ENCODE measurements at regions not wholly inside any gene's neighbourhood (a gene's known extent, or its start where the extent isn't known, plus 50 kb on each side); places are given as distances from the start of the nearest gene placed in this dataset.

- TF ChIP-seq MAX (IDR thresholded peaks at IDR 0.05; ENCODE audit: low read depth) (no peak), RCOR1 (IDR thresholded peaks at IDR 0.05; ENCODE audit: low read length) (no peak), EZH2phosphoT487 (IDR thresholded peaks at IDR 0.05; ENCODE audit: borderline replicate concordance, low read depth) (no peak), TAF1 (IDR thresholded peaks at IDR 0.05; ENCODE audit: borderline replicate concordance, low read depth, low read length) (no peak), RAD21 (IDR thresholded peaks at IDR 0.05; ENCODE audit: low read length) (no peak), MEF2A (IDR thresholded peaks at IDR 0.05; ENCODE audit: borderline replicate concordance, low read depth) (no peak), RFX5 (IDR thresholded peaks at IDR 0.05; ENCODE audit: low read length) (no peak)
- TF ChIP-seq, protein P1, sequence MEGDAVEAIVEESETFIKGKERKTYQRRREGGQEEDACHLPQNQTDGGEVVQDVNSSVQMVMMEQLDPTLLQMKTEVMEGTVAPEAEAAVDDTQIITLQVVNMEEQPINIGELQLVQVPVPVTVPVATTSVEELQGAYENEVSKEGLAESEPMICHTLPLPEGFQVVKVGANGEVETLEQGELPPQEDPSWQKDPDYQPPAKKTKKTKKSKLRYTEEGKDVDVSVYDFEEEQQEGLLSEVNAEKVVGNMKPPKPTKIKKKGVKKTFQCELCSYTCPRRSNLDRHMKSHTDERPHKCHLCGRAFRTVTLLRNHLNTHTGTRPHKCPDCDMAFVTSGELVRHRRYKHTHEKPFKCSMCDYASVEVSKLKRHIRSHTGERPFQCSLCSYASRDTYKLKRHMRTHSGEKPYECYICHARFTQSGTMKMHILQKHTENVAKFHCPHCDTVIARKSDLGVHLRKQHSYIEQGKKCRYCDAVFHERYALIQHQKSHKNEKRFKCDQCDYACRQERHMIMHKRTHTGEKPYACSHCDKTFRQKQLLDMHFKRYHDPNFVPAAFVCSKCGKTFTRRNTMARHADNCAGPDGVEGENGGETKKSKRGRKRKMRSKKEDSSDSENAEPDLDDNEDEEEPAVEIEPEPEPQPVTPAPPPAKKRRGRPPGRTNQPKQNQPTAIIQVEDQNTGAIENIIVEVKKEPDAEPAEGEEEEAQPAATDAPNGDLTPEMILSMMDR (IDR thresholded peaks at IDR 0.05) = no peak
- TF ChIP-seq, protein P2, sequence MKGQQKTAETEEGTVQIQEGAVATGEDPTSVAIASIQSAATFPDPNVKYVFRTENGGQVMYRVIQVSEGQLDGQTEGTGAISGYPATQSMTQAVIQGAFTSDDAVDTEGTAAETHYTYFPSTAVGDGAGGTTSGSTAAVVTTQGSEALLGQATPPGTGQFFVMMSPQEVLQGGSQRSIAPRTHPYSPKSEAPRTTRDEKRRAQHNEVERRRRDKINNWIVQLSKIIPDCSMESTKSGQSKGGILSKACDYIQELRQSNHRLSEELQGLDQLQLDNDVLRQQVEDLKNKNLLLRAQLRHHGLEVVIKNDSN (IDR thresholded peaks at IDR 0.05; ENCODE audit: borderline replicate concordance, low read depth) = no peak
Observed at GRCh38 chr2:223232285-223232684, 180.3 kb downstream of the KCNE4 start.

Data from SK-N-SH (cell line).